Memory B cell (primary cell): ENCODE measurements at regions not wholly inside any gene's neighbourhood (a gene's known extent, or its start where the extent isn't known, plus 50 kb on each side); places are given as distances from the start of the nearest gene placed in this dataset.
"Not testable (repeated sequence)": the region's sequence is repeated elsewhere in the genome, so short reads cannot be mapped to it uniquely, and the experiment has no call there.

Source experiments
- ATAC-seq: fragments of 150-1000 bp; cut with Tn5 transposase; 2 replicates; pipeline ENCODE4 v1.10.0; 2021; ENCODE audit warnings: low read depth, mild to moderate bottlenecking, moderate library complexity
- DNase-seq, 2 donors: peaks; one replicate each; pipeline ENCODE4 v3.0.0; 2022; ENCODE audit warnings: low spot score in 2 of 2
- H3K27ac Mint-ChIP-seq: one replicate; pipeline ENCODE4 v1.8.0; 2022; ENCODE audit warnings: mild to moderate bottlenecking, moderate library complexity, mixed read lengths
- H3K27me3 Mint-ChIP-seq: one replicate; pipeline ENCODE4 v1.8.0; 2022; ENCODE audit warnings: mixed read lengths
- H3K36me3 Mint-ChIP-seq: one replicate; pipeline ENCODE4 v1.8.0; 2022; ENCODE audit warnings: mild to moderate bottlenecking, mixed read lengths
- H3K4me1 Mint-ChIP-seq: one replicate; pipeline ENCODE4 v1.8.0; 2022; ENCODE audit warnings: mixed read lengths
- H3K4me3 Mint-ChIP-seq: one replicate; pipeline ENCODE4 v1.8.0; 2022; ENCODE audit warnings: mild to moderate bottlenecking, moderate library complexity, mixed read lengths
- H3K9me3 Mint-ChIP-seq: one replicate; pipeline ENCODE4 v1.8.0; 2022; ENCODE audit warnings: mixed read lengths

- Mint-ChIP-seq H3K9me3 (no peaks in the 10 kb centered on the region), H3K4me3 (no peak overlapping the region), H3K27me3 (peaks cover 11% of the 10 kb centered on the region), H3K4me1 (no peaks in the 10 kb centered on the region), H3K27ac (no peak overlapping the region), H3K36me3 (no peaks in the 10 kb centered on the region)
- DNase-seq (no peak), ATAC-seq (no peak)
These were observed 259.7 kb downstream of the MTERF1 start for GRCh38 chr7:91620827-91621226.

- H3K36me3 Mint-ChIP-seq, H3K27ac Mint-ChIP-seq, H3K27me3 Mint-ChIP-seq, H3K9me3 Mint-ChIP-seq, H3K4me3 Mint-ChIP-seq, DNase-seq, ATAC-seq, H3K4me1 Mint-ChIP-seq: not testable (repeated sequence)
These were observed 253.2 kb downstream of the MTERF1 start for GRCh38 chr7:91627324-91627723.

- no peak for DNase-seq
- peaks cover 3% of the 10 kb centered on the region for H3K27me3 Mint-ChIP-seq
These were observed 251.8 kb downstream of the MTERF1 start for GRCh38 chr7:91628742-91629141.

GRCh38 chr7:91630581-91631380, 249.7 kb downstream of the MTERF1 start:
- no peaks in the 10 kb centered on the region for H3K9me3 Mint-ChIP-seq
- H3K27me3 Mint-ChIP-seq: no peaks in the 10 kb centered on the region
- peaks cover 3% of the 10 kb centered on the region for H3K4me1 Mint-ChIP-seq
- no peaks in the 10 kb centered on the region for H3K36me3 Mint-ChIP-seq
- H3K27ac Mint-ChIP-seq: no peak overlapping the region
- H3K4me3 Mint-ChIP-seq: no peak overlapping the region
- DNase-seq: no peak
- ATAC-seq: no peak

More at GRCh38 chr7:91628742-91629141, 251.8 kb downstream of the MTERF1 start:
- Mint-ChIP-seq H3K4me1 (peaks cover 3% of the 10 kb centered on the region), H3K36me3 (no peaks in the 10 kb centered on the region), H3K9me3 (no peaks in the 10 kb centered on the region), H3K27ac (no peak overlapping the region), H3K4me3 (no peak overlapping the region)
- no peak for ATAC-seq

- ATAC-seq (no peak), DNase-seq (no peak)
- H3K4me3 Mint-ChIP-seq: no peak overlapping the region
- H3K9me3 Mint-ChIP-seq: no peaks in the 10 kb centered on the region
- H3K27me3 Mint-ChIP-seq: no peaks in the 10 kb centered on the region
- H3K27ac Mint-ChIP-seq: no peak overlapping the region
- peaks cover 3% of the 10 kb centered on the region for H3K4me1 Mint-ChIP-seq
- no peaks in the 10 kb centered on the region for H3K36me3 Mint-ChIP-seq
These were observed 248.1 kb downstream of the MTERF1 start for GRCh38 chr7:91632234-91632940.

GRCh38 chr7:91633013-91633441, 247.5 kb downstream of the MTERF1 start:
- Mint-ChIP-seq H3K9me3 (no peaks in the 10 kb centered on the region), H3K27me3 (no peaks in the 10 kb centered on the region), H3K27ac (no peak overlapping the region), H3K4me1 (peaks cover 3% of the 10 kb centered on the region), H3K4me3 (no peak overlapping the region), H3K36me3 (no peaks in the 10 kb centered on the region)
- ATAC-seq (no peak), DNase-seq (no peak)

GRCh38 chr7:91634485-91635177, 245.9 kb downstream of the MTERF1 start:
- Mint-ChIP-seq H3K4me3 (no peak overlapping the region), H3K27me3 (no peaks in the 10 kb centered on the region), H3K4me1 (peaks cover 3% of the 10 kb centered on the region), H3K36me3 (no peaks in the 10 kb centered on the region), H3K27ac (no peak overlapping the region), H3K9me3 (no peaks in the 10 kb centered on the region)
- DNase-seq: no peak
- ATAC-seq: no peak

GRCh38 chr7:91636129-91636724, 244.3 kb downstream of the MTERF1 start:
- Mint-ChIP-seq H3K4me3 (no peak overlapping the region), H3K36me3 (no peaks in the 10 kb centered on the region), H3K27ac (no peak overlapping the region), H3K27me3 (no peaks in the 10 kb centered on the region), H3K4me1 (peaks cover 3% of the 10 kb centered on the region), H3K9me3 (no peaks in the 10 kb centered on the region)
- DNase-seq (peak; percentile 20 to 25), ATAC-seq (peak; percentile 71)

- no peak overlapping the region for H3K27ac Mint-ChIP-seq
- no peak for ATAC-seq
- H3K27me3 Mint-ChIP-seq: no peaks in the 10 kb centered on the region
- H3K4me3 Mint-ChIP-seq: no peak overlapping the region
- no peaks in the 10 kb centered on the region for H3K36me3 Mint-ChIP-seq
- H3K9me3 Mint-ChIP-seq: no peaks in the 10 kb centered on the region
- no peak for DNase-seq
- H3K4me1 Mint-ChIP-seq: peaks cover 3% of the 10 kb centered on the region
These were observed 243.8 kb downstream of the MTERF1 start for GRCh38 chr7:91636728-91637127.

- no peaks in the 10 kb centered on the region for H3K36me3 Mint-ChIP-seq
- H3K27ac Mint-ChIP-seq: no peak overlapping the region
- H3K27me3 Mint-ChIP-seq: peaks cover 1% of the 10 kb centered on the region
- no peaks in the 10 kb centered on the region for H3K4me1 Mint-ChIP-seq
- DNase-seq (no peak), ATAC-seq (no peak)
- H3K9me3 Mint-ChIP-seq: no peaks in the 10 kb centered on the region
- H3K4me3 Mint-ChIP-seq: no peak overlapping the region
These were observed 236.2 kb downstream of the MTERF1 start for GRCh38 chr7:91644256-91644655.

- Mint-ChIP-seq H3K27ac (no peak overlapping the region), H3K4me3 (no peak overlapping the region), H3K9me3 (no peaks in the 10 kb centered on the region), H3K4me1 (no peaks in the 10 kb centered on the region), H3K36me3 (no peaks in the 10 kb centered on the region), H3K27me3 (peaks cover 1% of the 10 kb centered on the region)
- DNase-seq: no peak
- ATAC-seq: no peak
These were observed 235.0 kb downstream of the MTERF1 start for GRCh38 chr7:91645542-91645941.

- Mint-ChIP-seq H3K4me3 (no peak overlapping the region), H3K9me3 (no peaks in the 10 kb centered on the region), H3K27ac (no peak overlapping the region), H3K4me1 (no peaks in the 10 kb centered on the region), H3K27me3 (no peaks in the 10 kb centered on the region), H3K36me3 (no peaks in the 10 kb centered on the region)
- DNase-seq (no peak), ATAC-seq (no peak)
These were observed 228.5 kb downstream of the MTERF1 start for GRCh38 chr7:91651986-91652385.

- no peak overlapping the region for H3K27ac Mint-ChIP-seq
- no peaks in the 10 kb centered on the region for H3K4me1 Mint-ChIP-seq
- no peak overlapping the region for H3K4me3 Mint-ChIP-seq
- DNase-seq (no peak), ATAC-seq (no peak)
- H3K27me3 Mint-ChIP-seq: no peaks in the 10 kb centered on the region
- no peaks in the 10 kb centered on the region for H3K9me3 Mint-ChIP-seq
- no peaks in the 10 kb centered on the region for H3K36me3 Mint-ChIP-seq
These were observed 227.2 kb downstream of the MTERF1 start for GRCh38 chr7:91653286-91653685.

GRCh38 chr7:91655656-91656055, 224.8 kb downstream of the MTERF1 start:
- H3K9me3 Mint-ChIP-seq: no peaks in the 10 kb centered on the region
- H3K36me3 Mint-ChIP-seq: no peaks in the 10 kb centered on the region
- H3K27ac Mint-ChIP-seq: no peak overlapping the region
- H3K4me1 Mint-ChIP-seq: no peaks in the 10 kb centered on the region
- DNase-seq (no peak), ATAC-seq (no peak)
- no peaks in the 10 kb centered on the region for H3K27me3 Mint-ChIP-seq
- H3K4me3 Mint-ChIP-seq: no peak overlapping the region
